HEK293T (cell line): ENCODE measurements at regions not wholly inside any gene's neighbourhood (a gene's known extent, or its start where the extent isn't known, plus 50 kb on each side); places are given as distances from the start of the nearest gene placed in this dataset.

Source experiments
- ARNT ChIP-seq: fragments of 450-650 bp; IDR thresholded peaks from 2 replicates; pipeline ENCODE4 v1.6.1; 2017; ENCODE audit warnings: mild to moderate bottlenecking
- BHLHE40 ChIP-seq: fragments of 450-650 bp; IDR thresholded peaks from 2 replicates; pipeline ENCODE4 v1.6.1; 2016; ENCODE audit warnings: mild to moderate bottlenecking, moderate library complexity, borderline replicate concordance
- ELF4 ChIP-seq: fragments of 450-650 bp; IDR thresholded peaks from 2 replicates; pipeline ENCODE4 v1.6.1; 2017; ENCODE audit warnings: antibody characterized with exemption
- FOXA1 ChIP-seq: fragments of 450-650 bp; IDR thresholded peaks from 2 replicates; pipeline ENCODE4 v1.6.1; 2016; ENCODE audit warnings: mild to moderate bottlenecking
- FOXM1 ChIP-seq: fragments of 450-650 bp; IDR thresholded peaks from 2 replicates; pipeline ENCODE4 v1.6.1; 2017; ENCODE audit warnings: mild to moderate bottlenecking, borderline replicate concordance
- HDGF ChIP-seq: fragments of 450-650 bp; IDR thresholded peaks from 2 replicates; pipeline ENCODE4 v1.6.1; 2017; ENCODE audit warnings: antibody characterized with exemption, borderline replicate concordance
- L3MBTL2 ChIP-seq: fragments of 450-650 bp; conservative IDR thresholded peaks from 2 replicates; pipeline ENCODE4 v1.6.1; 2016; ENCODE audit warnings: mild to moderate bottlenecking
- LEF1 ChIP-seq: fragments of 450-650 bp; IDR thresholded peaks from 2 replicates; pipeline ENCODE4 v1.6.1; 2017; ENCODE audit warnings: mild to moderate bottlenecking, borderline replicate concordance
- SP1 ChIP-seq: fragments of 450-650 bp; IDR thresholded peaks from 2 replicates; pipeline ENCODE4 v1.6.1; 2017
- ZNF384 ChIP-seq: fragments of 450-650 bp; IDR thresholded peaks from 2 replicates; pipeline ENCODE4 v1.6.1; 2016
- TF ChIP-seq, protein P1 (sequence below): fragments of 450-650 bp; IDR thresholded peaks from 2 replicates; pipeline ENCODE4 v1.6.1; 2016

- TF ChIP-seq ZNF384: no peak
- no peak for TF ChIP-seq L3MBTL2
- TF ChIP-seq SP1: no peak
- TF ChIP-seq, protein P1, sequence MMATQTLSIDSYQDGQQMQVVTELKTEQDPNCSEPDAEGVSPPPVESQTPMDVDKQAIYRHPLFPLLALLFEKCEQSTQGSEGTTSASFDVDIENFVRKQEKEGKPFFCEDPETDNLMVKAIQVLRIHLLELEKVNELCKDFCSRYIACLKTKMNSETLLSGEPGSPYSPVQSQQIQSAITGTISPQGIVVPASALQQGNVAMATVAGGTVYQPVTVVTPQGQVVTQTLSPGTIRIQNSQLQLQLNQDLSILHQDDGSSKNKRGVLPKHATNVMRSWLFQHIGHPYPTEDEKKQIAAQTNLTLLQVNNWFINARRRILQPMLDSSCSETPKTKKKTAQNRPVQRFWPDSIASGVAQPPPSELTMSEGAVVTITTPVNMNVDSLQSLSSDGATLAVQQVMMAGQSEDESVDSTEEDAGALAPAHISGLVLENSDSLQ: no peak
- TF ChIP-seq FOXM1: no peak
- TF ChIP-seq FOXA1: no peak
- no peak for TF ChIP-seq BHLHE40
- no peak for TF ChIP-seq LEF1
- no peak for TF ChIP-seq ARNT
- no peak for TF ChIP-seq ELF4
- TF ChIP-seq HDGF: no peak
These were observed 946.3 kb upstream of the GHITM start for GRCh38 chr10:83193026-83193425.
